Left colon (tissue), 2 donors: ENCODE measurements at regions not wholly inside any gene's neighbourhood (a gene's known extent, or its start where the extent isn't known, plus 50 kb on each side); places are given as distances from the start of the nearest gene placed in this dataset.
A peak's percentile ranks its signal among the peaks of the same experiment; 100 is the strongest.
"Not testable (repeated sequence)": the region's sequence is repeated elsewhere in the genome, so short reads cannot be mapped to it uniquely, and the experiment has no call there.

Experiments used
- ATAC-seq: fragments of 200-7000 bp; cut with Tn5 transposase; one replicate; pipeline ENCODE4 v1.9.1; 2020; ENCODE audit warnings: mild to moderate bottlenecking, moderate library complexity
- DNase-seq, 2 donors: peaks; one replicate each; pipeline ENCODE4 v3.0.0-alpha.2; 2020
- intact Hi-C, 2 donors: fragments of 100-400 bp; cut with DNase I in 1 of 2; cut with micrococcal nuclease in 1 of 2; formaldehyde crosslinking; loops; one replicate each; pipeline versions ENCODE4 v1.11.2 to v1.14.0; 2022; cut with DNase I, micrococcal nuclease
- donor health status: DM: no; HTN: no; CAD: no.
- donor health status: DM: yes; HTN: yes; CAD: no.

GRCh38 chr3:87673132-87673531 lies 385.7 kb downstream of the CGGBP1 start:
- ATAC-seq, result peak; percentile 84

DNA sequence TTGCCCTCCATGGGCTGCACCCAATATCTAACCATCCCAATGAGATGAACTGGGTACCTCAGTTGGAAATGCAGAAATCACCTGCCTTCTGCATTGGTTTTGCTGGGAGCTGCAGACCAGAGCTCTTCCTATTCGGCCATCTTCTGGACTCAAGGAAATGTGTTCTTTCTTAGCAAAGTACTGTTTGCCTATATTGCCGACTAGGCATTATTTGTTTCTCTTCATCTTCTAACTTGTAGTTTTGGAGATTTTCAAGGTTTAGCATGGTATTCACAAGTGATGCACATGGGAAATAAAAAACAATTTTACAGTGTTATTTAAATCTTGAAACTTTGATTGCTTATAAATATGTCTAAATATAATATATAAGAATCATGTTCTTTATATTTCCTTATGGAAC lies 377.8 kb upstream of the POU1F1 start:
- no peak for ATAC-seq
- intact Hi-C loops, result no loop called here
- no peak for DNase-seq

More at GRCh38 chr3:87673132-87673531, 385.7 kb downstream of the CGGBP1 start:
- DNase-seq, result no peak
- intact Hi-C loops, result no loop called here

DNA sequence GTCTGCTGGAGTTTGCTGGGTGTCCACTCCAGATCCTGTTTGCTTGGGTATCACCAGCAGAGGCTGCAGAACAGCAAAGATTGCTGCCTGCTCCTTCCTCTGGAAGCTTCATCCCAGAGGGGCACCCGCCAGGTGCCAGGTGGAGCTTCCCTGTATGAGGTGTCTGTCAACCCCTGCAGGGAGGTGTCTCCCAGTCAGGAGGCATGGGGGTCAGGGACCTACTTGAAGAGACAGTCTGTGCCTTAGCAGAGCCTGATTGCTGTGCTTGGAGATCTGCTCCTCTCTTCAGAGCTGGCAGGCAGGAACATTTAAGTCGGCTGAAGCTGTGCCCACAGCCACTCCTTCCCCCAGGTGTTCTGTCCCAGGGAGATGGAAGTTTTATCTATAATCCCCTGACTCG lies 376.8 kb upstream of the POU1F1 start:
- ATAC-seq, intact Hi-C loops, DNase-seq: not testable (repeated sequence)

DNA sequence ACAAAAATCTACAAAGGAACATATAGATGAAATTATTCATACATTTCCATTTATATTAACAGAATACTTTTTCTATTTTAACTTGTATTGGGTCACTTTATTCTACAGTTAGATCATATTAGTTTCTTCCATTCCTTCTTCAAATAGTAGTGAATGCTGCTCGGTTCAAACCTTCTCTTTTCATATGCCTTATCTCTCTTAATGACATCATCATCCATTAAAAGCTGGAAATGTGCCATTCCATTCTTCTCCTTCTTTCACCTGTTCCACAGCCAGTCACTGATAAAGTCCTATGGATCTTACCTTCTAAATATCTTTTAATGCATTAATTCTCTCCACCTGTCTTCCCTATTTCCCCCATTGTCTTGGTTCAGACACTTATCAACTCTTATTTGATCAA lies 358.0 kb upstream of the POU1F1 start:
- intact Hi-C loops, result no loop called here
- ATAC-seq (no peak), DNase-seq (no peak)

DNA sequence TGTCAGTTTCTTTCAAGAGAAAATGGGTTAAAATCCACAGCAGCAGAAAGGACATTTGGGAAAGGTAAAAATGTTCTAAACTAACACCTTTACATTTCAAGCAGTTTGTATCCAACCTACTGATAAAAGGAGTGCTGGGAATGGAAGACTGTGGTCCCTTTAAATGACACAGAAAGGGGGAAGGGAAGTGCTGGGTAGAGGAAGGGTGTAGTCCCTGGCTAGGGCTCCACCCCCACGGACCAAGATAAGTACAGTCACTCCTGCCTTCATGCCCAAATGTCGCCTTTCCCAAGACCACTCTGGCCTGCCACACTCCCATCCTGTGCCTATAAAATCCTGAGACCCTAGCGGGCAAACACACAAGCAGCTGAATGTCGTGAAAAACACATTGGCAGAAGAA lies 350.9 kb upstream of the POU1F1 start:
- DNase-seq (no peak), ATAC-seq (no peak)
- intact Hi-C loops, result no loop called here

DNA sequence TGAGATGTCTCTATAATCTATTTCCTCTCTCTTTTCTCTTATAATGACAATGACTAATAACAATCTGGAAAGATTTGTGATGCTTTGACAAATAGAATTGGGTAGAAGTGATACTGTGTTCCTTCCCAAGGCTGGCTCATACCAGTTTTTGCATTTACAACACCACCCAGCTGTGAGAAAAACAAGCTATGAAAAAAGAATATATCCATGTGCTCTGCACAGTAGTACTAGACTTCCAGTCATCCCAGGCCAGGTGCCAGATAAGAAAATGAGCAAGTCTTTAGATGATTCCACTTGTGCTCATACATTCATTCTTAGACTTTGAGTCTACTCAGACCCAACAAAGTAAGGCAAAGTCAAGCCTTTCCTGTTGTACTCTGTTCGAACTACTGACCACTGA lies 350.2 kb upstream of the POU1F1 start:
- no peak for ATAC-seq
- intact Hi-C loops, result no loop called here
- DNase-seq, result no peak

DNA sequence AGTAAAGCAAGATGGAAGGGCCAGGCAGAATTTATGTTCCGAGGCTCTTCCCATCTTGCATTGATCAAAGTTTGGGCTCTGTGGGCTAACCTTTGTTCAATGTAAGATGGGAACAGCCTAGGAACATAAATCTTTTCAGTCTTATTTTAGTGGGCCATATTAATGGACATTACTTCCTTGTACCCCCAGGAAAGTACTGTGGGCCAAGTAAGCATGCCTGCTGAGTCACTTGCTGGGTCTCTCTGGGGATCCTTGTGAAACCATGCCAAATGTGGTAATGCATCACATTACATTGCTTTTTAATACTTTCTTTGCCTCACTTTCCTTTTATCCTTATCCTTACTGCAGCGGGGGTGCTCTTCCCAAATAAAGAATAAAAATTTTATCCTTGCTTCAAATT lies 349.5 kb upstream of the POU1F1 start:
- no peak for ATAC-seq
- intact Hi-C loops, result no loop called here

GRCh38 chr3:87624860-87625259 lies 348.5 kb upstream of the POU1F1 start:
- ATAC-seq, result no peak
- intact Hi-C loops, result no loop called here
- no peak for DNase-seq

More for the DNA sequence above, 349.5 kb upstream of the POU1F1 start:
- DNase-seq, result no peak

DNA sequence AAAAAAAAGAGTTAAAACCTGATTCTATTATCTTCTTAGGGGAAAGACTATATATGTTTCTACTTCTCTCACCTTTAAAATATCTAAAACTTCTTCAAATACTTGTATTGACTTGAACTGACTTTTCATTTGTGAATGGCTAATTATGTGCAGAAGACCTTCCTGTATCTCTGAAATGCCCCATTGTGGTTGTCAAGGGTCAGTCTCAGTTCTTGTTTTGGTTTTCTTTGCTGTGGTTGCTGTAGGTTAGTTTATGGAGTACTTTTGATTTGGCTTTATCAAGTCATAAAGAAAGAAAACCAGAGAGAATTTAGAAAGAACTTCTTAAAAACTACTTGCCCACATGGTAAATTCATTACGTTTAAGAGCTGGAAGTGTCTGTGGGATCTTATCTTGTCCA lies 345.3 kb upstream of the POU1F1 start:
- intact Hi-C loops, result no loop called here
- no peak for ATAC-seq
- DNase-seq, result no peak

GRCh38 chr3:87615506-87615905 lies 339.1 kb upstream of the POU1F1 start:
- ATAC-seq, result no peak

GRCh38 chr3:87614998-87615397 lies 338.6 kb upstream of the POU1F1 start:
- intact Hi-C loops, result no loop called here
- ATAC-seq (no peak), DNase-seq (no peak)

More at GRCh38 chr3:87615506-87615905, 339.1 kb upstream of the POU1F1 start:
- intact Hi-C loops, result no loop called here
- DNase-seq, result no peak

- intact Hi-C loops, result no loop called here
- ATAC-seq, result no peak
- no peak for DNase-seq
Measured at GRCh38 chr3:87607234-87607633, 330.9 kb upstream of the POU1F1 start.

- peak; percentile 25 to 34 for DNase-seq
- intact Hi-C loops, result no loop called here
- ATAC-seq, result peak; percentile 95
Measured at GRCh38 chr3:87595798-87596197, 319.4 kb upstream of the POU1F1 start.

- DNase-seq, result no peak
- ATAC-seq, result no peak
Measured at GRCh38 chr3:87581240-87581639, 304.9 kb upstream of the POU1F1 start.

GRCh38 chr3:87576752-87577151 lies 300.4 kb upstream of the POU1F1 start:
- ATAC-seq (no peak), DNase-seq (no peak)
- intact Hi-C loops, result no loop called here

More at GRCh38 chr3:87581240-87581639, 304.9 kb upstream of the POU1F1 start:
- intact Hi-C loops, result no loop called here

DNA sequence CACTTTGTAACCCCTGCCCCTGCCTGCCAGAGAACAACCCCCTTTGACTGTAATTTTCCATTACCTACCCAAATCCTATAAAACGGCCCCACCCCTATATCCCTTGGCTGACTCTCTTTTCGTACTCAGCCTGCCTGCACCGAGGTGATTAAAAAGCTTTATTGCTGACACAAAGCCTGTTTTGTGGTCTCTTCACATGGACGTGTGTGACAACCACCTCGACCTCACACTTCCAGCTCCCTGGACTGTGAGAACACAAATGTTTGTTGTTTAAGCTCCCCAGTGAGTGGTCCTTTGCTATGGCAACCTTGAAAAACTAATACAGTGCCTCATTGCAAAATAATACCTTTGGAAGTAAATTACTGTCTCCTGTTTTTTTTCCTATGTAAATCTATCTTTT lies 299.2 kb upstream of the POU1F1 start:
- DNase-seq (peak in 1 of 2 donors; percentile 31), ATAC-seq (peak; percentile 60)
- intact Hi-C loops, result no loop called here

GRCh38 chr3:87568331-87568730 lies 291.9 kb upstream of the POU1F1 start:
- no peak for ATAC-seq
- intact Hi-C loops, result no loop called here

GRCh38 chr3:87564438-87564837 lies 288.1 kb upstream of the POU1F1 start:
- no peak for DNase-seq
- no peak for ATAC-seq
- intact Hi-C loops, result no loop called here

More at GRCh38 chr3:87568331-87568730, 291.9 kb upstream of the POU1F1 start:
- DNase-seq, result no peak

- intact Hi-C loops, result no loop called here
- DNase-seq (no peak), ATAC-seq (peak; percentile 63)
Measured at GRCh38 chr3:87563712-87564111, 287.3 kb upstream of the POU1F1 start.

DNA sequence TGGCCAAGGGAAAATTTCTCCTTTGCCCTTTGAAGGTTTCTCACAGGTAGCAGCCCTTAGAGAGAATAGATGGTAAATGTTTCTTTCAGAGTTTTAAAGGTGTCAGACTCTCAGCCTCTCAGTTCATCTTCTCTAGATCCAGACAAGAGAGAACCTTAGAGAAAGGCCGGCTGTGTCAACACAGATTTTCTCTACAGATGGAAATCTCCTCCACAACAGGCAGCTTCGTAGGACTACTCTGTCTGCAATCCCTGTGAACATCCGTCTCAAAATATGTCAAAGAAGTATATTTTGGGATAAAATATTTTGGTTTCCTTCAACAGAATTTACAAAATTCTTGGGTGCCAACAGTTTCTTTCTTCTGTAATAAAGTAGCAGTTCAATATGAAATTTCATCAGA lies 282.1 kb upstream of the POU1F1 start:
- DNase-seq (no peak), ATAC-seq (no peak)
- intact Hi-C loops, result no loop called here

- intact Hi-C loops, result no loop called here
- no peak for DNase-seq
Measured at GRCh38 chr3:87555290-87555689, 278.9 kb upstream of the POU1F1 start.

GRCh38 chr3:87553058-87553457 lies 276.7 kb upstream of the POU1F1 start:
- DNase-seq (no peak), ATAC-seq (peak; percentile 94)
- intact Hi-C loops, result no loop called here

More at GRCh38 chr3:87555290-87555689, 278.9 kb upstream of the POU1F1 start:
- ATAC-seq, result no peak
